HEK293T (cell line): ENCODE measurements at regions not wholly inside any gene's neighbourhood (a gene's known extent, or its start where the extent isn't known, plus 50 kb on each side); places are given as distances from the start of the nearest gene placed in this dataset.

Source experiments
- BHLHE40 ChIP-seq: fragments of 450-650 bp; IDR thresholded peaks from 2 replicates; pipeline ENCODE4 v1.6.1; 2016; ENCODE audit warnings: mild to moderate bottlenecking, moderate library complexity, borderline replicate concordance
- ELF4 ChIP-seq: fragments of 450-650 bp; IDR thresholded peaks from 2 replicates; pipeline ENCODE4 v1.6.1; 2017; ENCODE audit warnings: antibody characterized with exemption
- FOXK2 ChIP-seq: fragments of 450-650 bp; IDR thresholded peaks from 2 replicates; pipeline ENCODE4 v1.6.1; 2016; ENCODE audit warnings: mild to moderate bottlenecking
- FOXM1 ChIP-seq: fragments of 450-650 bp; IDR thresholded peaks from 2 replicates; pipeline ENCODE4 v1.6.1; 2017; ENCODE audit warnings: mild to moderate bottlenecking, borderline replicate concordance
- NFRKB ChIP-seq: fragments of 450-650 bp; IDR thresholded peaks from 2 replicates; pipeline ENCODE4 v1.6.1; 2016; ENCODE audit warnings: mild to moderate bottlenecking, moderate library complexity
- PKNOX1 ChIP-seq: fragments of 450-650 bp; IDR thresholded peaks from 2 replicates; pipeline ENCODE4 v1.6.1; 2016
- SP1 ChIP-seq: fragments of 450-650 bp; IDR thresholded peaks from 2 replicates; pipeline ENCODE4 v1.6.1; 2017
- TARDBP ChIP-seq: fragments of 450-650 bp; IDR thresholded peaks from 2 replicates; pipeline ENCODE4 v1.6.1; 2016
- ZNF384 ChIP-seq: fragments of 450-650 bp; IDR thresholded peaks from 2 replicates; pipeline ENCODE4 v1.6.1; 2016

GRCh38 chr3:176741664-176742047, 455.6 kb downstream of the TBL1XR1 start:
- TF ChIP-seq ZNF384: no peak
- TF ChIP-seq FOXM1: no peak
- no peak for TF ChIP-seq SP1
- no peak for TF ChIP-seq FOXK2
- no peak for TF ChIP-seq TARDBP
- TF ChIP-seq PKNOX1: no peak
- TF ChIP-seq ELF4: no peak
- TF ChIP-seq NFRKB: no peak
- no peak for TF ChIP-seq BHLHE40
